C4-2B (cell line): ENCODE measurements at regions not wholly inside any gene's neighbourhood (a gene's known extent, or its start where the extent isn't known, plus 50 kb on each side); places are given as distances from the start of the nearest gene placed in this dataset.

Experiments used
- ZFX ChIP-seq: fragments of 450-650 bp; IDR thresholded peaks from 2 replicates; pipeline ENCODE4 v1.6.1; 2017
- TF ChIP-seq, protein P1 (sequence below): fragments of 450-650 bp; conservative IDR thresholded peaks from 2 replicates; pipeline ENCODE4 v1.5.1; 2017; ENCODE audit warnings: mild to moderate bottlenecking

DNA sequence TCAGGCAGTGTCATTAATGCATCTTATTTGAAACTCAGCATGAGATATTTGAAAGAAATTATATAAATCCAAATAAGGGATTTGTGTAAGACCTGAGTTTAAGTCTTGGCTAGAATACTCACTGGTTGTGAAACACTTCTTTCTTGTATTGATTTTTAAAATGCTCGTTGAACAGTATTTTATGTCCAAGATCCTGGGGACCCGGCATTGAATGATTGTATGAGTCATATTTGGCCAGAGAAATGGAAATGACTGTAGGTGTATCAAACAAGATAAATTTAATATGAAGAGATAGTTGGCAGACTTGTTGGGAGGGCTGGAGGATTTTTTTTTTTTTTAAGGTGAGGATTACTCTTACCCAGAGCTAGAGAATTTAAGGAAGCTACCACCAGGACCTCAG lies 606.1 kb upstream of the CPEB2 start:
- TF ChIP-seq, protein P1, sequence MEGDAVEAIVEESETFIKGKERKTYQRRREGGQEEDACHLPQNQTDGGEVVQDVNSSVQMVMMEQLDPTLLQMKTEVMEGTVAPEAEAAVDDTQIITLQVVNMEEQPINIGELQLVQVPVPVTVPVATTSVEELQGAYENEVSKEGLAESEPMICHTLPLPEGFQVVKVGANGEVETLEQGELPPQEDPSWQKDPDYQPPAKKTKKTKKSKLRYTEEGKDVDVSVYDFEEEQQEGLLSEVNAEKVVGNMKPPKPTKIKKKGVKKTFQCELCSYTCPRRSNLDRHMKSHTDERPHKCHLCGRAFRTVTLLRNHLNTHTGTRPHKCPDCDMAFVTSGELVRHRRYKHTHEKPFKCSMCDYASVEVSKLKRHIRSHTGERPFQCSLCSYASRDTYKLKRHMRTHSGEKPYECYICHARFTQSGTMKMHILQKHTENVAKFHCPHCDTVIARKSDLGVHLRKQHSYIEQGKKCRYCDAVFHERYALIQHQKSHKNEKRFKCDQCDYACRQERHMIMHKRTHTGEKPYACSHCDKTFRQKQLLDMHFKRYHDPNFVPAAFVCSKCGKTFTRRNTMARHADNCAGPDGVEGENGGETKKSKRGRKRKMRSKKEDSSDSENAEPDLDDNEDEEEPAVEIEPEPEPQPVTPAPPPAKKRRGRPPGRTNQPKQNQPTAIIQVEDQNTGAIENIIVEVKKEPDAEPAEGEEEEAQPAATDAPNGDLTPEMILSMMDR, result no peak
- TF ChIP-seq ZFX, result no peak
